Activated naive CD4-positive, alpha-beta T cell treated with anti-CD3 and anti-CD28 coated beads, Interleukin-2, amount 50 U/mL, for 72 hours (primary cell): ENCODE measurements at regions not wholly inside any gene's neighbourhood (a gene's known extent, or its start where the extent isn't known, plus 50 kb on each side); places are given as distances from the start of the nearest gene placed in this dataset.

Source experiments
- ATAC-seq, 2 donors: fragments of 150-1000 bp; cut with Tn5 transposase; 2 replicates each; pipeline ENCODE4 v1.10.0; 2021; ENCODE audit warnings: mild to moderate bottlenecking in 2 of 2, moderate library complexity in 2 of 2
- DNase-seq, 2 donors: peaks; one replicate each; pipeline ENCODE4 v3.0.0; 2021 to 2022; ENCODE audit warnings: low spot score in 2 of 2
- H3K27ac Mint-ChIP-seq, 2 donors: one replicate each; pipeline ENCODE4 v1.8.0; 2022; ENCODE audit warnings: mild to moderate bottlenecking in 2 of 2, mixed read lengths in 2 of 2
- H3K36me3 Mint-ChIP-seq, 2 donors: one replicate each; pipeline ENCODE4 v1.8.0; 2022; ENCODE audit warnings: mixed read lengths in 2 of 2
- H3K9me3 Mint-ChIP-seq, 2 donors: one replicate each; pipeline ENCODE4 v1.8.0; 2022; ENCODE audit warnings: mixed read lengths in 2 of 2

- Mint-ChIP-seq H3K27ac (no peak overlapping the region), H3K9me3 (peaks cover 9 to 23% of the 10 kb centered on the region in 2 donors), H3K36me3 (peaks cover 4 to 26% of the 10 kb centered on the region in 2 donors)
- ATAC-seq (no peak), DNase-seq (no peak)
These were observed 212.2 kb downstream of the ZEB2 start for GRCh38 chr2:144307711-144308110.

DNA sequence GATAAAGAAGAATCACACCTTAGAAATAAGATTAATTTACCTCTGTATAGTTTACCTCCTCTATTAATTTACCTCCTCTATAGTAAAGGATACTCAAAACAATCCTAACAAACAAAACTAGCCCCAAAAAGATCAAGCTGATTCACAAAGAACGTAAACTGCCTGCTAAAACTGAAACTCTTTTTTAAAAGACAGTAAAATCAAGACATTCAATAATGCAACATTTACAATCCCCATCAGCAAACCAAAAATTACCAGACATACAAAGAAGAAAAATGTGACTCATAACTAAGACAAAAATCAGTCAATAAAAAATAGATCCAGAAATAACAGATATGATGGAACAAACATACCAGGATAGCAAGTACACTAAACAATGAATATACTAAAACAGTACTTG is 215.7 kb downstream of the ZEB2 start:
- peak in 1 of 2 donors; percentile 58 for ATAC-seq
- Mint-ChIP-seq H3K9me3 (no peaks in the 10 kb centered on the region), H3K36me3 (no peaks in the 10 kb centered on the region), H3K27ac (no peak overlapping the region)
- DNase-seq, result no peak

DNA sequence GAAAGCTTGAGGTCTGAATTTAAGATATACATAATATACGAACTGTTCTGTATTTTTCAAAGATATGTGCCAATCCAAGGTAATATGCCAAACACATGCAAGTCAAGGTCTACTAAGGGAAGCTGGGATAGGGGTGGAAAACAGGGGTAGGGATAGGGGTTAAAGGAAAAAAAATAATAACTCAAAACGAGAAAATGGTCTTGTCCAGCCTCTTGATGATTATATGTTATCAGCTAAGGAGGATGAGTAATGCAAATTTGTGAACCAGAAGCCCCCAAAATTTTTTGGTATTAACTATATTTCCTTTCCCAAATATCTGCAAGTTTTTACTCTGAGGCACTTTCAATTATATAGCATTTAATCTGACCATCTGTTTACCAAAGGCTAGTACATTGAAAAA is 219.3 kb downstream of the ZEB2 start:
- no peak overlapping the region for H3K27ac Mint-ChIP-seq
- no peaks in the 10 kb centered on the region for H3K36me3 Mint-ChIP-seq
- ATAC-seq, result no peak
- H3K9me3 Mint-ChIP-seq, result no peaks in the 10 kb centered on the region
- DNase-seq, result no peak

DNA sequence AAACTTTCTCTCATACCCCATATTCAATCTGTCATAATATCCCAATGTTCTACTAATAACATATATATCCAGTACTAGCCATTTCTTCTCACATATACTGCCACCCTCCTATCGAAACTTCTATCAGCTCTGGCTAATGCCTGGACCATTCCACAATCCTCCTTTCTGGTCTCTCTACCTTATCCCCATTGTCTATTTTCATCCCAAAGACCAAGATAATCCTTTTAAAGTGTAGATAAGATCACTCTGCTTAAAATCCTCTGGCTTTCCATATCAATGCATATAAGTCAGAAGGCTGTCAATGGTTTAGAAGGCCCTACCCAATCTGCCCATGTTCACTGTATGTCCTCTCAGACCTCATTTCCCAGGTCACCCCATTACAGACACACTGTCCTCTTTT is 229.6 kb downstream of the ZEB2 start:
- Mint-ChIP-seq H3K9me3 (peaks cover 4 to 11% of the 10 kb centered on the region in 2 donors), H3K36me3 (peaks cover 0 to 24% of the 10 kb centered on the region in 2 donors), H3K27ac (no peak overlapping the region)
- DNase-seq, result no peak
- no peak for ATAC-seq

GRCh38 chr2:144288438-144288837 is 231.5 kb downstream of the ZEB2 start:
- no peak for ATAC-seq
- DNase-seq, result no peak
- Mint-ChIP-seq H3K27ac (no peak overlapping the region), H3K9me3 (peaks cover 4 to 11% of the 10 kb centered on the region in 2 donors), H3K36me3 (peaks cover 0 to 24% of the 10 kb centered on the region in 2 donors)

- no peak for DNase-seq
- peaks cover 0 to 3% of the 10 kb centered on the region in 2 donors for H3K36me3 Mint-ChIP-seq
- no peak overlapping the region for H3K27ac Mint-ChIP-seq
- H3K9me3 Mint-ChIP-seq, result peaks cover 3% of the 10 kb centered on the region in 2 donors
- ATAC-seq, result no peak
These were observed 234.6 kb downstream of the ZEB2 start for GRCh38 chr2:144285324-144285723.

DNA sequence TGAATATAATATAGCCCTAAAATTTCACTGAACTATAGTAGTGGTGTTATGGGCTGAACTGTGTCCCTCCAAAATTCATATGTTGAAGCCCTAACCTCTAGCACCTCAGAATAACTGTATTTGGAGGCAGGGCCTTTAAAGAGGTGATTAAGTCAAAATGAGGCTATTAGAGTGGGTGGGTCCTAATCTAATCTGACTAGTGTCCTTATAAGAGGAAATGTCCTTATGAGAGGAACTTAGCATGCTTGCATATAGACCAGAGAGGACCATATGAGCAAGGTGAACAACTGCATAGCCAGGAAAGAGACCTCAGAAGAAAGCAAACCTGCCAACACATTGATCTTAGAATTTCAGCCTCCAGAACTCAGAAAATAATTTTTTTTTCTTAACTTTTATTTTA is 238.4 kb downstream of the ZEB2 start:
- ATAC-seq, result no peak
- no peaks in the 10 kb centered on the region for H3K36me3 Mint-ChIP-seq

DNA sequence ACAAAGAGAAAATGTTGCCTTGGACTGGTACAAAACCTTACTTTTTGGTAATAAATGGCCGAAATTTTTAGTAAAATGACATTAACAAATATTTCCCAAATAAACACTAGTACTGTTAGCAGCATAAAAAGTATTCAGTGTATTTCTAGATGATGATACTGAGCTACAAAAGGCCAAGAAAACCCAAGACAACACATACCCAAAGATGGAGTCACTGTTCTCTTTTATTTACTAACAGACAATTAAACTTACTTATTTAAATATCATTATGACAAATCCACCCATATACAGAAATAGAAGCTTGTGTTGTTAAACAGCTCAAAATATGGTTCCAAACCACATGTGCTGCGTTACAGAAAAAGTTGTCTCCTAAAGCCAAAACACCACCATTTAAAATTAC is 239.9 kb downstream of the ZEB2 start:
- no peak overlapping the region for H3K27ac Mint-ChIP-seq
- ATAC-seq (no peak), DNase-seq (no peak)
- no peaks in the 10 kb centered on the region for H3K36me3 Mint-ChIP-seq
- H3K9me3 Mint-ChIP-seq, result no peaks in the 10 kb centered on the region

More for the DNA sequence above, 238.4 kb downstream of the ZEB2 start:
- no peak overlapping the region for H3K27ac Mint-ChIP-seq
- no peaks in the 10 kb centered on the region for H3K9me3 Mint-ChIP-seq
- no peak for DNase-seq

GRCh38 chr2:144279165-144279564 is 240.8 kb downstream of the ZEB2 start:
- no peak for DNase-seq
- Mint-ChIP-seq H3K27ac (no peak overlapping the region), H3K36me3 (no peaks in the 10 kb centered on the region), H3K9me3 (no peaks in the 10 kb centered on the region)
- no peak for ATAC-seq

DNA sequence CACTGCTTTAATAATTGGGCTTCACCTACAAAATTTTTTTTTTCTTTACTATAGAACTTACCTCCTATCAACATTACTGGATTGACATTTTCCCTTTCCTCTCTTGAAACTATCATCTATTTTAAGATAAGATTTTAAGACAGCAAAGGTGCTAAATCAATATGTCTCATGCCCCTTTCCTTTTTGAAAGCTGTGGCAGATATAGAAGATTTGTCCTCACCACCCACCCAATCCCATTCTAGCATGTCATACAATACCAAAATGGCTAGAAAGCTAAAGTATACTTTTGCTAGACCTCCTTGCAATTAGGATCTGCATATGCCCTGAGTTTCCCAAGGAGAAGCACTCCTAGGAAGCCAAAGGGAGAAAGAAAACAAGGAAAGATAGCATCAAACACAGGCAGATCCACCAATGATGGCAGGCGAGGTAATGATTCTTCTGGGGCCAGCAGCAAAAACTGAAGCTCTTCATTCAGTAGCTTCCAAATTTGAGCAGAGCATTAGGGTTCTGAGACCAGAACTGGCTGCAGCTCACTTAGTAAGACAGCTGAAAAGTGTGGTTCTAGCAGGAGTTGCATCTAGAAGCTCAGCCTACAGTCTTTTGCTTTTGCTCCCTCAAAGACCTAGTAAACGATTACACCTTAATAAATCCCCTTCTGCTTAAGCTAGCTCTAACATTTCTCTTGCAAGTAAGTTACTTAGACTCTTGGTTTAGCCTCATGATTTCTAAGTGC is 242.1 kb downstream of the ZEB2 start:
- ATAC-seq, result no peak
- DNase-seq, result no peak
- H3K9me3 Mint-ChIP-seq, result no peaks in the 10 kb centered on the region
- H3K27ac Mint-ChIP-seq, result peak overlapping the region in 1 of 2 donors; percentile 61
- no peaks in the 10 kb centered on the region for H3K36me3 Mint-ChIP-seq

DNA sequence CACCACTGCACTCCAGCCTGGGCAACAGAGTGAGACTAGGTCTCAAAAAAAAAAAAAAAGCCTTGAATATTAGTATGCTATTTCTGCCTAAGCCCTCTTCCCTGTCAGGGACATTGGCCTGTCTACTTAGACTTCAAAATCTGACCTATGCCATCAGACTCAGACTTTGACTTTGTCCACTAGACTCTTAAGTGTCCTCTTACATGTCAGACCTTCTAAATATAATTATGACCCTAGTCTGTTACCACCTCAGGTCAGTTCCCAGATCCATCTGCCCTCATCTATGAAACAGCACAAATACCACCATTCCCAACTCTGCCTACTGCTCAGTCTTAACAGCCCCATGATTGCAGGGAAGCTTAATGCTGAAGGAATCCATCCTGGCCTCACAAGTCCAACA is 244.6 kb downstream of the ZEB2 start:
- ATAC-seq (no peak), DNase-seq (no peak)
- H3K27ac Mint-ChIP-seq, result no peak overlapping the region
- no peaks in the 10 kb centered on the region for H3K9me3 Mint-ChIP-seq
- no peaks in the 10 kb centered on the region for H3K36me3 Mint-ChIP-seq

DNA sequence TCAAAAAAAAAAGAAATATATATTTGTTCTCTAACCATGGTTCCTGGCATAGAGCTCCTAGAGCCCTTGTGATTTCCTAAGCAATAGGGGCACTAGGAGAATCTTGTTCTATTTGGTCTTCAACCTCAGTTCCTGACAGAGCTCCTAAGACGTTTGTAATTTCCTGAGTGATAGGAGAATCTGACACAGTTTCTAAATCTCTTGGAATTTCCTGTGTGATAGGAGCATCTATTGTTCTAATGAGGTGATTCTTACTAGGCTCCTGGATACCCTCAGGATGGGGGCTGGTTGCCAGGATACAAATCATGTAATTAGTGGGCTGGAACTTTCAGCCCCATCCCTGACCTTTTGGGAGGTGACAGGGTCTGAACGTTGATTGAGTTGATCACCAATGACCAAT is 245.8 kb downstream of the ZEB2 start:
- Mint-ChIP-seq H3K36me3 (no peaks in the 10 kb centered on the region), H3K9me3 (no peaks in the 10 kb centered on the region), H3K27ac (no peak overlapping the region)
- DNase-seq (no peak), ATAC-seq (no peak)

DNA sequence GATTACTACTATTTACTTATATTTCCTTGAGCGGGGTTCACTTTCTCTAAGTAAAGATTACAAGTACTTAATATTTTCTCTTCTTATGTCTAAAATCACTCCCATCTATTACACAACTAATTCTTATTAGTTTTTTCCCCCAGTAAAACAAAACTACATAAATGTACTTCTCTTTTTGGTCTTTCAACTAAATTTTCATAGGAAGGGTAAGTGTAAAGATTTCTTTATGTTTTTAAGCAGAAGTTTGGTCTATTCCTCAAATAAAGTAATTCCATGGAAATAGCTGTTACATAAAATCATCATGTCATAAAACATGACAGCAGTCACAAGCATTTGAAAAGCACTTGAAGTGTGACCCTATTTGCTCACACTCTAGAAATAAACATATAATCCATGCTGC is 249.0 kb downstream of the ZEB2 start:
- no peak for ATAC-seq
- H3K36me3 Mint-ChIP-seq, result peaks cover under 1 to 5% of the 10 kb centered on the region in 2 donors
- DNase-seq, result no peak
- H3K27ac Mint-ChIP-seq, result no peak overlapping the region
- H3K9me3 Mint-ChIP-seq, result peaks cover 0 to under 1% of the 10 kb centered on the region in 2 donors

GRCh38 chr2:144268036-144268678 is 251.8 kb downstream of the ZEB2 start:
- H3K36me3 Mint-ChIP-seq, result peaks cover 6 to 10% of the 10 kb centered on the region in 2 donors
- H3K9me3 Mint-ChIP-seq, result peaks cover 4 to 5% of the 10 kb centered on the region in 2 donors
- DNase-seq, result no peak
- no peak for ATAC-seq
- peak overlapping the region in 1 of 2 donors; percentile 91 for H3K27ac Mint-ChIP-seq

- ATAC-seq (peak; percentile 67 to 90), DNase-seq (no peak)
- peaks cover 6 to 10% of the 10 kb centered on the region in 2 donors for H3K36me3 Mint-ChIP-seq
- peak overlapping the region; percentile 26 to 91 for H3K27ac Mint-ChIP-seq
- H3K9me3 Mint-ChIP-seq, result peaks cover 4 to 5% of the 10 kb centered on the region in 2 donors
These were observed 252.7 kb downstream of the ZEB2 start for GRCh38 chr2:144267239-144267638.

DNA sequence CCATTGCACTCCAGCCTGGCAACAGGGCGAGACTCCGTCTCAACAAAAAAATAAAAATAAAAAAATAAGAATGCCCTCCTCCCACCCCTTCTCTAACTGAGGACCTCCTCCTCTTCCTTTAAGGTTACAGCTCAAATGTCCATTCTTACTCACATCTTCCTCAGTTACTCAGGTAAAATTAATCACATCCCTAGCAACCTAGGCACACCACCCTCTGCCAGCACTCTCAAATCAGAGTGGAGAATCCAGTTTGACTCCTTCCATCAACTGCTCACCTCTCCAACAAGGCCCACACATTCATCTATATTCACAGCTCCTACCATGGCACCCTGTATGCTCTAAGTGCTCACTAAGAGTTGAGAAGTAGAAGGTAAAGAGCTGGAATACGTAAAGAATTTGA is 254.3 kb downstream of the ZEB2 start:
- DNase-seq (no peak), ATAC-seq (peak; percentile 34 to 56)
- H3K27ac Mint-ChIP-seq, result peak overlapping the region; percentile 38 to 91
- peaks cover 4 to 9% of the 10 kb centered on the region in 2 donors for H3K9me3 Mint-ChIP-seq
- H3K36me3 Mint-ChIP-seq, result peaks cover 6 to 10% of the 10 kb centered on the region in 2 donors

DNA sequence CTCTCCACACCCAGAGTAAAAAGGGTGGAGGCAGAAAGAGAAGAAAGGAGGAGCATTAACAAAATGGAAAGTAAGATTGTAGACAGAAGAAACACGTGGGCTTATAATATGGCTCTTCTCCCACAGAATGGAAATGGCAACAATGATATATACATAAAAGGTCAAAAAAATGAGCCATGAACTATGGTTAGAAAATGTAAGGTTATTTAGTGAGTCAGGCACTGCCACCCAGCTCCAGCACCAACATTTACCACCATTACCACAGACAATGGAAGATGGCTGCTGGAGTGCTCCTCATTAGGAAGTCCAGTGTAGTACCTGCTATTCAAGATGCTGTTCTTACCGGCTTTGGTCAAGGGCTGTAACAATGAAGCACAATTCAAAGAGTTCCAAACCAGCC is 258.0 kb downstream of the ZEB2 start:
- peak overlapping the region in 1 of 2 donors; percentile 58 for H3K27ac Mint-ChIP-seq
- ATAC-seq (peak; percentile 53 to 76), DNase-seq (no peak)
- H3K36me3 Mint-ChIP-seq, result peaks cover 13 to 21% of the 10 kb centered on the region in 2 donors
- peaks cover 15 to 16% of the 10 kb centered on the region in 2 donors for H3K9me3 Mint-ChIP-seq

GRCh38 chr2:144261336-144261735 is 258.6 kb downstream of the ZEB2 start:
- no peak for DNase-seq
- Mint-ChIP-seq H3K9me3 (peaks cover 15 to 16% of the 10 kb centered on the region in 2 donors), H3K36me3 (peaks cover 13 to 27% of the 10 kb centered on the region in 2 donors), H3K27ac (peak overlapping the region in 1 of 2 donors; percentile 58)
- no peak for ATAC-seq
